CD4-positive, alpha-beta T cell treated with Interleukin-12 subunit alpha and Interleukin-12 subunit beta, for 1 hour (primary cell): ENCODE measurements at regions not wholly inside any gene's neighbourhood (a gene's known extent, or its start where the extent isn't known, plus 50 kb on each side); places are given as distances from the start of the nearest gene placed in this dataset.
"Not testable (repeated sequence)": the region's sequence is repeated elsewhere in the genome, so short reads cannot be mapped to it uniquely, and the experiment has no call there.

ENCODE experiments used
- DNase-seq: peaks from one replicate; pipeline ENCODE4 v3.0.0-alpha.2; 2020

- not testable (repeated sequence) for DNase-seq
Observed at GRCh38 chr5:62240494-62240893, 65.5 kb upstream of the KIF2A start.

GRCh38 chr5:62242000-62242399, 64.0 kb upstream of the KIF2A start:
- not testable (repeated sequence) for DNase-seq

- DNase-seq = not testable (repeated sequence)
Observed at GRCh38 chr5:62243046-62243445, 63.0 kb upstream of the KIF2A start.

- not testable (repeated sequence) for DNase-seq
Observed at GRCh38 chr5:62248192-62248591, 57.8 kb upstream of the KIF2A start.

GRCh38 chr5:62250085-62250484, 55.9 kb upstream of the KIF2A start:
- not testable (repeated sequence) for DNase-seq

GRCh38 chr5:62250919-62251318, 55.1 kb upstream of the KIF2A start:
- not testable (repeated sequence) for DNase-seq

- not testable (repeated sequence) for DNase-seq
Observed at GRCh38 chr5:62252519-62252918, 53.5 kb upstream of the KIF2A start.

GRCh38 chr5:62255551-62255950, 50.5 kb upstream of the KIF2A start:
- DNase-seq = not testable (repeated sequence)

GRCh38 chr5:62256161-62257019, 49.6 kb upstream of the KIF2A start:
- peak; percentile 32 for DNase-seq
